ENCODE measurements at regions not wholly inside any gene's neighbourhood (a gene's known extent, or its start where the extent isn't known, plus 50 kb on each side); places are given as distances from the start of the nearest gene placed in this dataset.

- no peak for DNase-seq
Observed at GRCh38 chr13:109363431-109363830, 423.0 kb downstream of the IRS2 start.

- no peak for DNase-seq
Observed at GRCh38 chr13:109362616-109363015, 423.8 kb downstream of the IRS2 start.

DNA sequence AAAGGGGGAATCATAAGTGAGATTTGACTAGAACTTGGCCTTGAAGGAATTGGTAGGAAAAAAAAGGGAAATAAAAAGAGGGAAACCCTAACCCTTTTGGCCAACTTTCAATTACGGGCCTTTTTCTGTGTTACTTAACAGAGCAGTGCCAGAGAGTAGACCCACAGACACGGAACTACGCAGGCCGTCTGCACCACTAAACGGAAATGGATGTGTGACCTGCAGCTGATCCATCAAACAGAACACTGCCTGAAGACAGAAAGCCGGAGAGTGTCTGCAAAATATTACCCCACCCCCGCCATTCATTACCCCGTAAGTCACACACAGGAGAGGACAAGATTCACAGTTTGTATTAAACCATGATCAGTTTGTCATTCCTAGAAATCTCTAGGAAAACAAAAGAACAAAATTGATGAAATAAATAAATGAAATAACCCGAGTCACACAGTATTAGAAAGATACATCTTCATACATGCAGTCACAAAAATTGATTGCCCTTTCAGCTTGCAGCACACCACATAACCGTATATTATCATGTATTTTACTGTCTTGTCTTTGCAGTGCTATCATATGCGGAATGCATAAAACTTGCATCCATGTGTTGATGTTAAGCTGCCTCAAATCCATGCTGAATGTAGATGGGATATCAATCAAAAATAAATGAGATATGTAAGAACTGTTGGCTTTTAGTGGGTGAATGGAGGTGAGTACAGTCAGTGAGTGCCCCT lies 424.7 kb downstream of the IRS2 start:
- DNase-seq: no peak

GRCh38 chr13:109357751-109358471 lies 428.5 kb downstream of the IRS2 start:
- peak; percentile 6 for DNase-seq

GRCh38 chr13:109355875-109356434 lies 430.4 kb downstream of the IRS2 start:
- DNase-seq: no peak

- DNase-seq: no peak
Observed at GRCh38 chr13:109355166-109355565, 431.2 kb downstream of the IRS2 start.

GRCh38 chr13:109351236-109351635 lies 435.1 kb downstream of the IRS2 start:
- no peak for DNase-seq

GRCh38 chr13:109348519-109349258 lies 437.7 kb downstream of the IRS2 start:
- DNase-seq: peak; percentile 81

GRCh38 chr13:109346060-109346459 lies 440.3 kb downstream of the IRS2 start:
- DNase-seq: no peak

- DNase-seq: peak; percentile 84
Observed at GRCh38 chr13:109345433-109345941, 440.9 kb downstream of the IRS2 start.

DNA sequence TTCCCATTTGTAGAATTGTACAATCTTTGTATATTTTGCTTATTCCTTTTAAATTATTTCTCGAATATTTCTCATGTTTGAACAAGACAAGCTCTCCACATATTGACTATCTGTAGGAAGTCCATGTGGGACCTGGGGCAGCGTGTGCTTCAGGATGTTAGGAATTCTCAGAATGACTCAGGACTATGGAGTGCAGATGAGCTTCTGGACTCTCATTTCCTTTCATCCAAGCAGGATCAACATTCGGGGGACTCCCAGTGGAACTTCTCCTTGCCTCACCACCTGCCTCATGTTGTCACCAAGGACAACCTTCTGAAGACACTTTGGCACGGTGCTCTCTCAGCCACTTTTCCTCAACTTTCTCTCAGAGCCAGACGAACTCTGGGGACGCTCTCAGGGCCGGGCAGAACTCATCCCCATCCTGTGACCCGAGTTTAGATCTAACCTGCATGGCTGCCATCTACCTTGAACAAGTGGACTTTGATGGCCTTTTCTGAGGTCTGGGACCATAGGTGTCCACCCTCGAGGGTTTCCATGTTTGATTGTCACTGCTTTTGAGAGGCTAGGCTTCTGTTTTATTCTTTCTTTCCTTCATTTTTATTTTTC lies 441.7 kb downstream of the IRS2 start:
- DNase-seq: peak; percentile 77

GRCh38 chr13:109336730-109337129 lies 449.7 kb downstream of the IRS2 start:
- peak; percentile 85 for DNase-seq

DNA sequence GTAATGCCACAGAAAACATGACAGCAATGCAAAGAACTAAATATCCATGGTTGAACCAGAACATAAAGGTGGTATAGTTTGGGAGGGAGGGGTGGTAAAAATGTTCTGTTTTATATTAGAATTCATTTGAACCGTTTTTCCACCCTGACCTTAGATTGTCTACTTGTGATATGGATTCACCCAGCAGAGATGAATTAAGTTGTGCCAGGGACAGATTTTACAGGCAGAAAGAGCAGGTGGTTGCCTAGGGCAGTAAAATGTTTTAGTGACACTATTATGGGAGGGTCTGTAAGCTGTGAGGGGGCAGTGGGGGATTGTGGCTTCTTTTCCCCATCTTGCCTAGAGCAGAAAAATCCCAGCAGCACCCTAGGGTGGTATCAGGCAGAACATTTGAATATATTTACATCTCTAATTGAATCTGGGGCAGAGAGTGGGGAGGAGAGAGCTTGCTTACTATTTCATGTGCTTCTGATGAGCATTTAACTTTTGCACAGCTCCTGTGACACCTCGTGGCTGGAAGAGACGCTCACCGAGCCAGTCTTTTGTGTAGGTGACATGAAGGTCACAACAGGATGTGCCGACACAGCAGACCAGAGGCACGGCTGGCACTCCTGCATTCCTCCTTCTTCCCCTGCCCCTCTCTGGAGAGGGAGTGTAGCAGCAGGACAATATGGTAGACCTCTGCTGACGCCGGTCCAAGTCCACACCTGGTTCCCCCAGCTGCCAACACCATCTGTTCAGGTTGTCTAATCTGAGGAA lies 452.3 kb downstream of the IRS2 start:
- no peak for DNase-seq

DNA sequence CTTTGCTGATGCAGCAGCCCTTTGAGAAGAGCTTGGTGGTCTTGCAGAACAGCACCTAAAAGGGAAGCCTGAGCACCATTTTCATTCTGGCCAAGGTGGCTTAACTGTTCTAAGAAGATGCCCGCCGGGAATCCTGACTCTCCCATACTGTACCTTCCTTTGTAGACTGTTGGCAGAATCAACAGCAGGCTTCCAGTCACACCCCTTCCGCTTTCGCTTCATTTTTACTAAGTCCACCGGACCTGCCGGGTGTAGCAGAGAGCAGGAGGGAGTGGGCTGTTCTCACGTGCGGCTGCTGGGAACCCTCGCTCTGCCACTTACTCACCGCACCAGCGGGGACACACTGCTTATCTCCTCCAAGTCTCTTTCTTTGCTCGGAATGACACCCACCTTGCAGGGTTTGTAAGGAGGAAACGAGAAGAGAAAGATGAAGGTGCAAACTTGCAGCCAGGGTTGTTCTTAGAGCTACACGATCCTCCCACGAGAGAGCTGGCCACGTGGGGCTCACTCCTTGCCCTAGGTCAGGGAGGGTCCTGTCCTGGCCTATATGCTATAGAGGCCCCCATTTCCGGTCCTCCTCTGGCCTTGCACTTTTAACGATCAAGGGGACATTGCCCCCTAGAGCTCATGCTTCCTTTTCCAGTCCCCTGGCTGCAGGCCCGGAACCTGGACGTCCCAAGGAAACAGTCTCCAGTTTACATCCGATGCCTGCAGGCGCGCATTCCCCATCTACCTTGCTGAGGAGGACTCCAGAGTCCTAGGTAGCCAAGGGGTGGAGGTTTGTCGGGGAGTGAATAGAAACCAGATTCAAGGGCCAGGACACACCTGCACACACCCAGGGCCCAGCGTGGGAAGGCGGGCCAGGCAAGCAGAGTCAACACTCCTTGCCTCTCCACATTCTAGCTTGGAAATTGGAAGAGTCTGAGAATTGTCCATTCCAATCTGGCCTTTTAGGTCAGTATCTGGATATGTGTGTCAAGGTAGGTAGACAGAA lies 453.6 kb downstream of the IRS2 start:
- no peak for DNase-seq

DNA sequence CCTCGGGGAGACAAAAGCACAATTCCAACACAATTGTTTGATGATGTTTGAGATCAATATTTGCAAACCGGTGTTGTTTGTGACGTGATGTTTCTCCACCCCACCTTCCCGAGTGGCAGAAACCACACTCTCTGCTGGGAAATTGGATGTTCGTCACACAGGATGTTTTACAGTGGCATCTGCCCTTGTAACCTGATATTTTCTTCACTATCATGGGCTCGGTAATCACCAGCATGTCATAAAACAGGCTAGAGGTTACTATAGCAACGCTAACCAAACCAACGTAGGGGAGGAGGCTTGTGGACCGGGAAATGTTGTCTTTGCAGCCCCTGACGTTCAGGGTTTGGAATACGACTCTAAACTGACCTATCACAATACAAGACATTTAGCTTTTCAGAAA lies 454.5 kb downstream of the IRS2 start:
- peak; percentile 71 for DNase-seq

DNA sequence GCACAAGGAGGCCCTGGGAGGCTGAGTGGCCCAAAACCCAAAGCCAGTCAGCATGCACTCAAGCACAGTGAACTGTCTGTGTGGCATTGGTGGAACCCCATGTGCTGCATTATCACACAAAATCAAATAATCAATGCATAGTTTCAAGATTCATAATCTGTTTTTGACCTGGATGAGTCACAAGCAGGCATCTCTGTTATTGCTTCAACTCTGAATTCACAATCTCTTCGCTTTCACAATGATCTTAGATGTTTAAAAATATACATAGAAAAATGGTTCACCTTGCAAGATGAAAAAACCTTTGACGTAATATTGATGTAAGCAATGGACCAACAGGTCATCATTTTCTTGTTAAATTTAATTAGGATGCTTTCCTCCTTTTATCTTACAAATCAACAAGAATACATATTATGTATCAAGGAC lies 455.4 kb downstream of the IRS2 start:
- peak; percentile 35 for DNase-seq

GRCh38 chr13:109330123-109330522 lies 456.3 kb downstream of the IRS2 start:
- no peak for DNase-seq

- no peak for DNase-seq
Observed at GRCh38 chr13:109329175-109329574, 457.2 kb downstream of the IRS2 start.

DNA sequence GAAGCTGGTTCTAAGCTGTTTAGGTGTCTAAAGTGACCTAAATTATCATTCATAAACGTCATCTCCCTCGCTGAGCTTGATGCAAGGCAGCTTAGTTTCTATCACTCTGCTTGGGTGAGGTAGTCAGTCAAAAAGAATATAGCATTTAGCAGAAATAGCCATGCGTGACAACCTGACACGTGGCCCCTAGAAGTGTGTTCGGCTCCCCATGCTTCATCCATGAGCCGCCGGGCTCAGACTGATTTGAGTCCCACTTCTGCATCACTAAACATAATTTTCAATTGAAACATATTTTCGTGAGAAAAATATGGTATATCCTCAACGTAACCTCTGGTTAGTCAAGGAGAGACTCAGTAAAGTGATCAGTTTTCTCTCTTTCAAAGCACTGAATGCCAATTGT lies 459.8 kb downstream of the IRS2 start:
- DNase-seq: no peak

- no peak for DNase-seq
Observed at GRCh38 chr13:109323338-109323737, 463.0 kb downstream of the IRS2 start.

Measured in fibroblast of skin of abdomen (primary cell).